Brain microvascular endothelial cell (primary cell): ENCODE measurements at regions not wholly inside any gene's neighbourhood (a gene's known extent, or its start where the extent isn't known, plus 50 kb on each side); places are given as distances from the start of the nearest gene placed in this dataset.

ENCODE experiments used
- DNase-seq: peaks from one replicate; pipeline ENCODE4 v3.0.0-alpha.2; 2020
- H3K27ac ChIP-seq: fragments of 250-450 bp; sonication (Bioruptor Pico); 2 replicates; pipeline ENCODE4 v1.5.1; 2020; ENCODE audit warnings: mild to moderate bottlenecking, moderate library complexity
- H3K27me3 ChIP-seq: fragments of 250-450 bp; sonication (Bioruptor Pico); replicated peaks from 2 replicates; pipeline ENCODE4 v1.5.1; 2020; ENCODE audit warnings: mild to moderate bottlenecking
- H3K36me3 ChIP-seq: fragments of 250-450 bp; sonication (Bioruptor Pico); replicated peaks from 2 replicates; pipeline ENCODE4 v1.5.1; 2020; ENCODE audit warnings: mild to moderate bottlenecking
- H3K4me3 ChIP-seq: 2 replicates; pipeline ENCODE4 v1.5.1; 2011; ENCODE audit warnings: low read depth, mild to moderate bottlenecking, control low read depth, low read length, moderate library complexity
- in situ Hi-C: cut with HindIII; loops from 2 replicates; pipeline ENCODE4 v1.10.0; 2017; ENCODE audit warnings: low sequenced_read_pairs, low pct_ligation_motif_present
- TF ChIP-seq, protein P1 (sequence below): IDR thresholded peaks from 2 replicates; pipeline ENCODE4 v1.5.1; 2011; ENCODE audit warnings: low read depth, mild to moderate bottlenecking, moderate library complexity, low read length, control low read depth, inconsistent platforms; ENCODE audit errors: missing control alignments

DNA sequence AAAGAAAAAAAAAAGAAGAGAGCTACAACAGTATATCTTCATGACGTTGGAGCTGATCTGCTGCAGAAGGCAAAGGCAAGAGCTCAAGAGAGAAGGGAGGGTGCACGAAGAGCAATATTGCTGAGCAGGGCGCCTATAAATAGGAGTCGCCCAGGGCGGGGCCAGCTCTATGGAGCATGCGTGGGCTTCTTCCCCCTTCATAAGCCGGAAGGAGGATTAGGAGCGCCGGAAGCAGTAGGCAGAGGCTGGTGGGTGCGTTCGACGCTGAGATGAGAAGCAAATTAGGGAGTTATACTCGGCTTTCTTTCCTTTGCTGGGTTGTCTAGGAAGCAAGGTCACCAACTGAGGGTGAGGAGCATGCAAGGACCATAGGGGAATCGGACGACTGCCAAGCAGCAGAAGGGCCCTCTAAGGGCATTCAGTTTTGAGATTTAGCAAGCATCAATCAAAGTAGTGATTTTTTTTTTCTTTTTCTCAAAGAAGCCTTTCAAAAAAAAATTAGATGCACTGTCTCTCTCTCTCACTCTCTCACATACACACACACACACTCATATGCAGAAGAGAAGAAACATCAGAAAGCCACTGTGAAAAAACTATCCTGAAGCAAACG is 496.7 kb downstream of the ENC1 start:
- in situ Hi-C loops = no loop called here
- H3K36me3 ChIP-seq = no peaks in the 10 kb centered on the region
- TF ChIP-seq, protein P1, sequence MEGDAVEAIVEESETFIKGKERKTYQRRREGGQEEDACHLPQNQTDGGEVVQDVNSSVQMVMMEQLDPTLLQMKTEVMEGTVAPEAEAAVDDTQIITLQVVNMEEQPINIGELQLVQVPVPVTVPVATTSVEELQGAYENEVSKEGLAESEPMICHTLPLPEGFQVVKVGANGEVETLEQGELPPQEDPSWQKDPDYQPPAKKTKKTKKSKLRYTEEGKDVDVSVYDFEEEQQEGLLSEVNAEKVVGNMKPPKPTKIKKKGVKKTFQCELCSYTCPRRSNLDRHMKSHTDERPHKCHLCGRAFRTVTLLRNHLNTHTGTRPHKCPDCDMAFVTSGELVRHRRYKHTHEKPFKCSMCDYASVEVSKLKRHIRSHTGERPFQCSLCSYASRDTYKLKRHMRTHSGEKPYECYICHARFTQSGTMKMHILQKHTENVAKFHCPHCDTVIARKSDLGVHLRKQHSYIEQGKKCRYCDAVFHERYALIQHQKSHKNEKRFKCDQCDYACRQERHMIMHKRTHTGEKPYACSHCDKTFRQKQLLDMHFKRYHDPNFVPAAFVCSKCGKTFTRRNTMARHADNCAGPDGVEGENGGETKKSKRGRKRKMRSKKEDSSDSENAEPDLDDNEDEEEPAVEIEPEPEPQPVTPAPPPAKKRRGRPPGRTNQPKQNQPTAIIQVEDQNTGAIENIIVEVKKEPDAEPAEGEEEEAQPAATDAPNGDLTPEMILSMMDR = no peak
- DNase-seq = no peak
- H3K27me3 ChIP-seq = no peaks in the 10 kb centered on the region
- H3K27ac ChIP-seq = no peak overlapping the region
- no peak overlapping the region for H3K4me3 ChIP-seq

- Histone ChIP-seq H3K27me3 (no peaks in the 10 kb centered on the region), H3K27ac (no peak overlapping the region), H3K36me3 (no peaks in the 10 kb centered on the region), H3K4me3 (no peak overlapping the region)
- in situ Hi-C loops = no loop called here
- DNase-seq = no peak
- TF ChIP-seq, protein P1 = no peak
These were observed 497.4 kb downstream of the ENC1 start for GRCh38 chr5:74143151-74143550.

- TF ChIP-seq, protein P1 = no peak
- peak; percentile 17 for DNase-seq
- in situ Hi-C loops = no loop called here
- Histone ChIP-seq H3K27ac (no peak overlapping the region), H3K4me3 (no peak overlapping the region), H3K36me3 (no peaks in the 10 kb centered on the region), H3K27me3 (no peaks in the 10 kb centered on the region)
These were observed 499.5 kb downstream of the ENC1 start for GRCh38 chr5:74141053-74141452.

- Histone ChIP-seq H3K27ac (no peak overlapping the region), H3K27me3 (no peaks in the 10 kb centered on the region), H3K4me3 (no peak overlapping the region), H3K36me3 (no peaks in the 10 kb centered on the region)
- in situ Hi-C loops = no loop called here
- DNase-seq = no peak
- TF ChIP-seq, protein P1 = no peak
These were observed 500.1 kb downstream of the ENC1 start for GRCh38 chr5:74140409-74140808.

GRCh38 chr5:74139589-74139988 is 500.9 kb downstream of the ENC1 start:
- in situ Hi-C loops = no loop called here
- H3K36me3 ChIP-seq = no peaks in the 10 kb centered on the region
- TF ChIP-seq, protein P1 = no peak

GRCh38 chr5:74138721-74139120 is 501.8 kb downstream of the ENC1 start:
- Histone ChIP-seq H3K27me3 (no peaks in the 10 kb centered on the region), H3K27ac (no peak overlapping the region), H3K36me3 (no peaks in the 10 kb centered on the region), H3K4me3 (no peak overlapping the region)
- in situ Hi-C loops = no loop called here
- no peak for DNase-seq
- TF ChIP-seq, protein P1 = no peak

More at GRCh38 chr5:74139589-74139988, 500.9 kb downstream of the ENC1 start:
- H3K4me3 ChIP-seq = no peak overlapping the region
- DNase-seq = no peak
- H3K27ac ChIP-seq = no peak overlapping the region
- H3K27me3 ChIP-seq = no peaks in the 10 kb centered on the region
